HCT116 (cell line): ENCODE measurements at regions not wholly inside any gene's neighbourhood (a gene's known extent, or its start where the extent isn't known, plus 50 kb on each side); places are given as distances from the start of the nearest gene placed in this dataset.
"Not testable (repeated sequence)": the region's sequence is repeated elsewhere in the genome, so short reads cannot be mapped to it uniquely, and the experiment has no call there.

ENCODE experiments used
- CTCF ChIP-seq, 3 experiments: fragments of 200-600 bp in 1 of 3; sonication (generic) in 1 of 3; IDR thresholded peaks in 2 of 3; conservative IDR thresholded peaks in 1 of 3; 2 replicates each; pipeline ENCODE4 v1.5.1; 2012 to 2017; ENCODE audit warnings: low read depth in 2 of 3, low read length in 2 of 3, antibody characterized with exemption in 1 of 3, borderline replicate concordance in 1 of 3, control low read depth in 1 of 3, mild to moderate bottlenecking in 1 of 3, mixed read lengths in 1 of 3, mixed run types in 1 of 3, moderate library complexity in 1 of 3; ENCODE audit not compliant: insufficient read depth in 1 of 3
- POLR2AphosphoS5 ChIP-seq: IDR thresholded peaks from 2 replicates; pipeline ENCODE4 v1.6.1; 2011; ENCODE audit warnings: mild to moderate bottlenecking, low read depth, low read length, moderate library complexity

GRCh38 chr14:19163891-19164290 is 196.7 kb downstream of the POTEM start:
- TF ChIP-seq POLR2AphosphoS5; CTCF (IDR thresholded peaks at IDR 0.05 in 2 of 3, conservative IDR thresholded peaks at IDR 0.05 in 1 of 3; ENCODE audit: borderline replicate concordance in 1 of 3, insufficient read depth in 1 of 3, low read depth in 2 of 3, low read length in 2 of 3): not testable (repeated sequence)
